Body of pancreas (tissue), 4 donors: ENCODE measurements at regions not wholly inside any gene's neighbourhood (a gene's known extent, or its start where the extent isn't known, plus 50 kb on each side); places are given as distances from the start of the nearest gene placed in this dataset.
"Not testable (repeated sequence)": the region's sequence is repeated elsewhere in the genome, so short reads cannot be mapped to it uniquely, and the experiment has no call there.

Experiments
- ATAC-seq: fragments of 150-250 bp; one replicate; pipeline ENCODE4 v1.9.1; 2016
- DNase-seq, 4 donors: peaks; one replicate each; pipeline ENCODE4 v3.0.0-alpha.2; 2019
- H3K27ac ChIP-seq, 4 donors: fragments of 200-600 bp; sonication (generic); 1 replicate in 3 of 4; 2 replicates in 1 of 4; pipeline versions ENCODE4 v1.5.1 to v1.6.1; 2016 to 2019; ENCODE audit warnings: mild to moderate bottlenecking in 1 of 4, mixed read lengths in 1 of 4, moderate library complexity in 1 of 4
- H3K27me3 ChIP-seq, 2 donors: fragments of 200-600 bp; sonication (generic); one replicate each; pipeline ENCODE4 v1.6.0; 2016; ENCODE audit warnings: mild to moderate bottlenecking in 1 of 2
- H3K36me3 ChIP-seq, 2 donors: fragments of 200-600 bp; sonication (generic); replicated peaks in 1 of 2; 2 replicates each; pipeline ENCODE4 v1.5.1; 2016; ENCODE audit warnings: low read depth in 2 of 2; ENCODE audit not compliant: insufficient read depth in 1 of 2
- H3K4me1 ChIP-seq: fragments of 200-600 bp; sonication (generic); one replicate; pipeline ENCODE4 v1.6.0; 2016
- H3K4me3 ChIP-seq, 2 donors: fragments of 200-600 bp; sonication (generic); 1 replicate in 1 of 2; 2 replicates in 1 of 2; pipeline ENCODE4 v1.5.1; 2016 to 2019
- H3K9me3 ChIP-seq, 3 donors: fragments of 200-600 bp; sonication (generic); 1 replicate in 2 of 3; 2 replicates in 1 of 3; pipeline ENCODE4 v1.5.1; 2016
- POLR2A ChIP-seq, 3 donors: fragments of 450-650 bp; IDR thresholded peaks; one replicate each; pipeline ENCODE4 v1.6.1; 2016; ENCODE audit warnings: antibody characterized with exemption in 3 of 3, mild to moderate bottlenecking in 2 of 3
- WGBS, 2 donors: methylation state at CpG; one replicate each; pipeline ENCODE4 v1.1.5; 2017; 5-methylcytosine and 5-hydroxymethylcytosine counted together
- intact Hi-C: fragments of 100-400 bp; cut with DNase I; formaldehyde crosslinking; loops from one replicate; pipeline ENCODE4 v1.15.1; 2023
- TF ChIP-seq, protein P1 (sequence below), 7 experiments: fragments of 450-650 bp in 4 of 7; fragments of 200-600 bp in 3 of 7; sonication (generic) in 3 of 7; IDR thresholded peaks; one replicate each; pipeline ENCODE4 v1.5.1; 2016 to 2019; ENCODE audit warnings: antibody characterized with exemption in 7 of 7

DNA sequence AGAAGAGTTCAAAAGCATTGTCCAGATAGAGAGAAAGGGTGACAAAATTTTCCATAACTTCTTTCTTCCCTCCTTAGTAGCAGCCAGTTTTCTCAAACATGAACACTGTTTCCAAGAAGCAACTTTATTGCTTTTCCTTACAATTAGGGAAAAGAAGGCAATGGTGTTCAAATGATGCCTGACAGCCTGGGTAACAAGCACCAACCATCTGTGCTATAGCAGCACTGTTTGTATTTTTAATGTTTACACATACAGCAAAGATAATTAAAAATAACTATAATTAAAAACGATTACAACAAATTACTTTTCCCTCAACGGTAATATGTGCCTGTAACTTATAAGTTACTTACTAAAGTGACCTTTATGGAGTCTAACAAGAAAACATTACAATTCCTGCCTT is 450.6 kb upstream of the LMO3 start:
- intact Hi-C loops, result no loop called here
- no peak for DNase-seq
- TF ChIP-seq POLR2A (IDR thresholded peaks at IDR 0.05), result no peak
- TF ChIP-seq, protein P1, sequence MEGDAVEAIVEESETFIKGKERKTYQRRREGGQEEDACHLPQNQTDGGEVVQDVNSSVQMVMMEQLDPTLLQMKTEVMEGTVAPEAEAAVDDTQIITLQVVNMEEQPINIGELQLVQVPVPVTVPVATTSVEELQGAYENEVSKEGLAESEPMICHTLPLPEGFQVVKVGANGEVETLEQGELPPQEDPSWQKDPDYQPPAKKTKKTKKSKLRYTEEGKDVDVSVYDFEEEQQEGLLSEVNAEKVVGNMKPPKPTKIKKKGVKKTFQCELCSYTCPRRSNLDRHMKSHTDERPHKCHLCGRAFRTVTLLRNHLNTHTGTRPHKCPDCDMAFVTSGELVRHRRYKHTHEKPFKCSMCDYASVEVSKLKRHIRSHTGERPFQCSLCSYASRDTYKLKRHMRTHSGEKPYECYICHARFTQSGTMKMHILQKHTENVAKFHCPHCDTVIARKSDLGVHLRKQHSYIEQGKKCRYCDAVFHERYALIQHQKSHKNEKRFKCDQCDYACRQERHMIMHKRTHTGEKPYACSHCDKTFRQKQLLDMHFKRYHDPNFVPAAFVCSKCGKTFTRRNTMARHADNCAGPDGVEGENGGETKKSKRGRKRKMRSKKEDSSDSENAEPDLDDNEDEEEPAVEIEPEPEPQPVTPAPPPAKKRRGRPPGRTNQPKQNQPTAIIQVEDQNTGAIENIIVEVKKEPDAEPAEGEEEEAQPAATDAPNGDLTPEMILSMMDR (IDR thresholded peaks at IDR 0.05), result no peak
- no peaks in the 10 kb centered on the region for H3K27me3 ChIP-seq
- no peak overlapping the region for H3K4me3 ChIP-seq
- H3K9me3 ChIP-seq, result no peaks in the 10 kb centered on the region
- 29 to 38% methylated on average over 2 of the region's 2 CpGs for WGBS, 2 donors
- no peak overlapping the region for H3K27ac ChIP-seq
- no peak for ATAC-seq
- H3K36me3 ChIP-seq, result no peaks in the 10 kb centered on the region
- H3K4me1 ChIP-seq, result no peaks in the 10 kb centered on the region

DNA sequence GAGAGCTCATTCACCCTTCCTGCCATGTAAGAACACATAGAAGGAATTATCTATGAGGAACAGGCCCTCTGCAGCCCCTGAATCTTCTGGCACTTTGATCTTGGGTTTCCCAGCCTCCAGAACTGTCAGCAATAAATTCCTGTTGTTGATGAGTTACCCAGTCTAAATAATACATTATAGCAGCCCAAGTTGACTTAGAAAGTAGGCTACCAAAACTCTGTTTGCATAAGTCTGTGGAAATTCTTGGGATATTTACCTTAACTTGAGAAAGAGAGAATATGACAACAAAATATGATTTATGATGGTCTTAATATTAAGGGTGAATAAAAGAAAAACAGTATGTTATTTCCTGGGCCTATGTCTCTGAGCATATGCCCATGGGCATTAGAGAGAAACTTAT is 433.0 kb upstream of the LMO3 start:
- H3K27ac ChIP-seq, result no peak overlapping the region
- intact Hi-C loops, result no loop called here
- no peaks in the 10 kb centered on the region for H3K27me3 ChIP-seq
- H3K4me1 ChIP-seq, result no peaks in the 10 kb centered on the region
- H3K9me3 ChIP-seq, result no peaks in the 10 kb centered on the region
- ATAC-seq (no peak), DNase-seq (no peak)
- H3K4me3 ChIP-seq, result no peak overlapping the region
- TF ChIP-seq, protein P1 (IDR thresholded peaks at IDR 0.05), result no peak
- TF ChIP-seq POLR2A (IDR thresholded peaks at IDR 0.05), result no peak
- no peaks in the 10 kb centered on the region for H3K36me3 ChIP-seq

DNA sequence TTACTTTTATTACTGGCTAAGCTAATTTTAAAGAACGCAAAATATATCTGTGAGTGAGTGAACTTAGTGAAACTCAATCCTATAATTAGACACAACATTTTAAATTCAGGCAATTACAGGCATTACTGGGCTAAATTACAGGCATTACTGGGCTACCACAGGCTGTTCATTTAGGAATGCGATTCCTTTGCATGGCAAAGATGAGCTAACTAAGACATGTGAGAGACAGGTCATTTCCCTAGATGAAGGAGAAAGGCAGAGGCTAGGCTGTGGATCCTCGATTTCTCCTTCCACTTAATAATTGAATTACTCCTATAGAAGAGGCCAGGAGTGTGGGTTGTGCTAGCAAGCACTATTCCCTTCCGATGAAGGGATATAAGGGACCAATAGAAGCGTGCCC is 429.4 kb upstream of the LMO3 start:
- H3K4me3 ChIP-seq, result no peak overlapping the region
- H3K36me3 ChIP-seq, result no peaks in the 10 kb centered on the region
- H3K27me3 ChIP-seq, result no peaks in the 10 kb centered on the region
- TF ChIP-seq, protein P1 (IDR thresholded peaks at IDR 0.05), result no peak
- no peak for TF ChIP-seq POLR2A (IDR thresholded peaks at IDR 0.05)
- no peaks in the 10 kb centered on the region for H3K9me3 ChIP-seq
- DNase-seq (no peak), ATAC-seq (no peak)
- intact Hi-C loops, result no loop called here
- no peak overlapping the region for H3K27ac ChIP-seq
- 69% methylated on average over 5 of the region's 5 CpGs for WGBS, 2 donors
- no peaks in the 10 kb centered on the region for H3K4me1 ChIP-seq

DNA sequence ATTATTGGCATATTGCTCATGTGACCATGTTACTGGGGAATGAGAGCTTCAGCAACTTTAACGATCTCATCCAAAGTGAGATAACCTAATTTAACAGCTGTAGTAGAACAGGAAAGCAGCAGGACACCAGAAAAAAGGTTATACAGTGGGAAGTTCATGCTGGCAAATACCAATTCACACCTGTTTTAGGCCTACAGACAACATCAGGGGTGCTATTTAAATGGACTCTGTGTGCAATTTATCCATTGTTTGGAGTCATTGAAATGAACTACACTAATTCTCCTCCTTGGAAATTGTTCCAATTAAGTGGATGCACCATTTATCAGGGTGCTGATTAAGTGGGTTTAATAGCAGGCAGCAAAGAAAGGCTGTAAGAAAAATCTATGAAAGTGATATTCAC is 424.4 kb upstream of the LMO3 start:
- ATAC-seq (no peak), DNase-seq (no peak)
- Histone ChIP-seq H3K27me3 (no peaks in the 10 kb centered on the region), H3K4me3 (no peak overlapping the region), H3K27ac (no peak overlapping the region), H3K9me3 (no peaks in the 10 kb centered on the region), H3K4me1 (no peaks in the 10 kb centered on the region), H3K36me3 (no peaks in the 10 kb centered on the region)
- TF ChIP-seq POLR2A (IDR thresholded peaks at IDR 0.05), result no peak
- TF ChIP-seq, protein P1 (IDR thresholded peaks at IDR 0.05), result no peak
- 3 to 21% methylated on average over 1 of the region's 1 CpG for WGBS, 2 donors
- intact Hi-C loops, result no loop called here

DNA sequence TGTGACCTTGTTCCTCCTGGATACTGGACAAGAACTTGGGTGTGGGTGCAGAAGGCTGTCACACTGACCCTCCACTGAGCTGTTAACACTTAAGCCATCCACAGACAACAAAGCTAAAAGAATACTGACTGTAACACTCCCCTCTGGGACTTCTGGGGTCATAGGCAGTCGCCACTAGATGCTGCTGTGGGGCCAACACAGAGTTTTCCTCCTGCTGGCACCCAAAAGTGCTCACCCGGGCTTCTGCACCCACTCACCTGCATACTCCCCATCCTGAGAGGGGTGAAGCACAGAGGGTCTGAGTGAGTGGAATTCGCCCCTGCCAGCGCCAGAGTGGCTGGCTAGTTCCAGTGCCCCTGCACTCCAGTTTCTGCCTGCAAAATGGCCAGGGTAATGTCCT is 422.4 kb upstream of the LMO3 start:
- Histone ChIP-seq H3K4me1 (no peaks in the 10 kb centered on the region), H3K36me3 (no peaks in the 10 kb centered on the region), H3K9me3 (no peaks in the 10 kb centered on the region), H3K27me3 (no peaks in the 10 kb centered on the region), H3K27ac (no peak overlapping the region), H3K4me3 (no peak overlapping the region)
- TF ChIP-seq POLR2A (IDR thresholded peaks at IDR 0.05), result no peak
- TF ChIP-seq, protein P1 (IDR thresholded peaks at IDR 0.05), result no peak
- DNase-seq (no peak), ATAC-seq (no peak)
- intact Hi-C loops, result no loop called here
- 46 to 74% methylated on average over 3 to 4 of the region's 4 CpGs for WGBS, 2 donors

DNA sequence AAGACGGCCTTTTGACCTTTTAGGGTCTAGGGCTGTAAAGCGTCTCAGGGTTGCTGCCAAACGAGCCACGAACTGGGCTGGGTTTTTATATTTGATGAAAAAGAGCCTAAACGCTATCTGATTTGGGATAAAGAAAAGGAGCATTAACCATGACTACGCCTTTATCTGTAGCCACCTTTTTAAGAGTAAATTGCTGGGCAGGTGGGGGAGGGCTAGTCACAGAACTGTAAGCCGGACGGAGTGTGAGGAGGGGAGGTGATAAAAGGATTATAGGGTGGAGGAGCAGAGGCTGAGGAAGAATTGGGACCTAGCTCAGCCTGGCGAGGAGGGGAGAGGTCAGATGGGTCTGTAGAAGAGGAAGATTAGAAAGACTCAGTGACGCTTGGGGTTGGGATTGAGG is 419.5 kb upstream of the LMO3 start:
- H3K36me3 ChIP-seq, DNase-seq, ATAC-seq, H3K4me1 ChIP-seq, H3K4me3 ChIP-seq, intact Hi-C loops, H3K27me3 ChIP-seq, H3K9me3 ChIP-seq, H3K27ac ChIP-seq: not testable (repeated sequence)
- 56 to 61% methylated on average over 10 of the region's 10 CpGs for WGBS, 2 donors
